RWPE2 (cell line): ENCODE measurements at regions not wholly inside any gene's neighbourhood (a gene's known extent, or its start where the extent isn't known, plus 50 kb on each side); places are given as distances from the start of the nearest gene placed in this dataset.
"Not testable (repeated sequence)": the region's sequence is repeated elsewhere in the genome, so short reads cannot be mapped to it uniquely, and the experiment has no call there.

Source experiments
- ATAC-seq: fragments of 200-7000 bp; cut with Tn5 transposase; 3 replicates; pipeline ENCODE4 v1.9.1; 2021; ENCODE audit warnings: low read depth
- DNase-seq: peaks from one replicate; pipeline ENCODE4 v3.0.0-alpha.2; 2020; ENCODE audit warnings: low spot score
- H3K27ac ChIP-seq: fragments of 450-650 bp; 2 replicates; pipeline ENCODE4 v1.5.1; 2017; ENCODE audit warnings: mild to moderate bottlenecking; ENCODE audit not compliant: poor library complexity, severe bottlenecking
- H3K27me3 ChIP-seq: fragments of 250-450 bp; sonication (Bioruptor Pico); 2 replicates; pipeline ENCODE4 v1.5.1; 2021; ENCODE audit warnings: mild to moderate bottlenecking, moderate library complexity; ENCODE audit not compliant: insufficient read depth, poor library complexity, severe bottlenecking
- H3K36me3 ChIP-seq: fragments of 250-450 bp; sonication (Bioruptor Pico); 2 replicates; pipeline ENCODE4 v1.5.1; 2020; ENCODE audit warnings: low read depth, mild to moderate bottlenecking, moderate library complexity
- H3K4me1 ChIP-seq: fragments of 250-450 bp; sonication (Bioruptor Pico); 2 replicates; pipeline ENCODE4 v1.5.1; 2021; ENCODE audit warnings: mild to moderate bottlenecking, moderate library complexity; ENCODE audit not compliant: insufficient read depth, poor library complexity, severe bottlenecking
- H3K4me3 ChIP-seq: fragments of 250-450 bp; sonication (Bioruptor Pico); 2 replicates; pipeline ENCODE4 v1.5.1; 2021; ENCODE audit warnings: mild to moderate bottlenecking, moderate library complexity; ENCODE audit not compliant: severe bottlenecking
- H3K9me3 ChIP-seq: fragments of 250-450 bp; sonication (Bioruptor Pico); 2 replicates; pipeline ENCODE4 v1.5.1; 2021; ENCODE audit warnings: mild to moderate bottlenecking, moderate library complexity; ENCODE audit not compliant: severe bottlenecking
- CTCF ChIP-seq: fragments of 450-650 bp; IDR thresholded peaks from one replicate; pipeline ENCODE4 v1.5.1; 2017; ENCODE audit warnings: mild to moderate bottlenecking, moderate library complexity; ENCODE audit not compliant: poor library complexity, severe bottlenecking

DNA sequence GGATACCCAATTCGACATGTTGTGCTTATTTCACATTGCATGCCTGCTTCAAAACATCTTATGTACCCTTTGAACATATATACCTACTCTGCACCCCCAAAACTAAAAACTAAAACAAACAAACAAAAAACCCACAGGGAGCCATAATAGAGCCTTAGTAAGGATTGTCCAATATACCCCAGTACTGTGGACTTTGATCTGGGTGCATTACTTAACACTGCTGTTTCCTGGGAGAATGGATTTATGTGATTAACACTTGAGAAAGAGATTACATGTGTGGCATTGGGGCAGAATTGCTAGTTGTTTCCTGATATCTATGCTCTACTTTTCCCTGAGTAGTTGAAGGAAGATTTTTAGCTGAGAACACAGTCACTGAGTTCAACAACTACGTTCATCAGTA is 583.4 kb upstream of the ROBO1 start:
- H3K4me1 ChIP-seq = peaks cover 8% of the 10 kb centered on the region
- H3K27ac ChIP-seq = no peak overlapping the region
- no peak for TF ChIP-seq CTCF
- H3K27me3 ChIP-seq = no peaks in the 10 kb centered on the region
- H3K9me3 ChIP-seq = no peaks in the 10 kb centered on the region
- H3K4me3 ChIP-seq = no peak overlapping the region
- ATAC-seq (no peak), DNase-seq (no peak)
- H3K36me3 ChIP-seq = no peaks in the 10 kb centered on the region

- Histone ChIP-seq H3K9me3 (no peaks in the 10 kb centered on the region), H3K4me1 (peaks cover 8% of the 10 kb centered on the region), H3K36me3 (no peaks in the 10 kb centered on the region), H3K27ac (no peak overlapping the region), H3K27me3 (no peaks in the 10 kb centered on the region), H3K4me3 (no peak overlapping the region)
- no peak for TF ChIP-seq CTCF
- ATAC-seq (no peak), DNase-seq (no peak)
Observed at GRCh38 chr3:80350771-80351170, 583.0 kb upstream of the ROBO1 start.

GRCh38 chr3:80338366-80338765 is 570.6 kb upstream of the ROBO1 start:
- ATAC-seq (no peak), DNase-seq (no peak)
- no peaks in the 10 kb centered on the region for H3K4me1 ChIP-seq
- no peak overlapping the region for H3K27ac ChIP-seq
- H3K4me3 ChIP-seq = no peak overlapping the region
- no peak for TF ChIP-seq CTCF
- no peaks in the 10 kb centered on the region for H3K36me3 ChIP-seq
- H3K9me3 ChIP-seq = no peaks in the 10 kb centered on the region
- no peaks in the 10 kb centered on the region for H3K27me3 ChIP-seq

DNA sequence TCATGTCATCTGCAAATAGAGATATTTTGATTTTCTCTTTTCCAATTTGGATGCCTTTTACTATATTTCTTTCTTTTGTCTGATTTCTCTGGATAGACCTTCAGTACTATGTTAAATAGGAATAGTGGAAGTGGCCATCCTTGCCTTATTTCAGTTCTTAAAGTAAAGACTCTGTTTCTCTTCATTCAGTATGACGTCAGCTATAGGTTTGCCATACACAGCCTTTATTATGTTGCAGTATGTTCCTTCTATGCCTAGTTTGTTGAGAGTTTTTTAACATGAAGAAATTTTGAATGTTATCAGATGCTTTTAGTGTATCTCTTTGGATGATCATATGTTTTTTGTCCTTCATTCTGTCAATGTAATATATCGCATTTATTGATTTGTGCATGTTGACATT is 566.7 kb upstream of the ROBO1 start:
- DNase-seq (no peak), ATAC-seq (no peak)
- no peak for TF ChIP-seq CTCF

GRCh38 chr3:80331494-80332170 is 563.8 kb upstream of the ROBO1 start:
- no peaks in the 10 kb centered on the region for H3K4me1 ChIP-seq
- H3K27ac ChIP-seq = no peak overlapping the region
- ATAC-seq (no peak), DNase-seq (no peak)
- TF ChIP-seq CTCF = no peak
- no peaks in the 10 kb centered on the region for H3K36me3 ChIP-seq
- H3K27me3 ChIP-seq = no peaks in the 10 kb centered on the region
- no peak overlapping the region for H3K4me3 ChIP-seq
- H3K9me3 ChIP-seq = no peaks in the 10 kb centered on the region

More for the DNA sequence above, 566.7 kb upstream of the ROBO1 start:
- no peak overlapping the region for H3K4me3 ChIP-seq
- no peak overlapping the region for H3K27ac ChIP-seq
- no peaks in the 10 kb centered on the region for H3K4me1 ChIP-seq
- H3K36me3 ChIP-seq = no peaks in the 10 kb centered on the region
- H3K9me3 ChIP-seq = no peaks in the 10 kb centered on the region
- H3K27me3 ChIP-seq = no peaks in the 10 kb centered on the region

DNA sequence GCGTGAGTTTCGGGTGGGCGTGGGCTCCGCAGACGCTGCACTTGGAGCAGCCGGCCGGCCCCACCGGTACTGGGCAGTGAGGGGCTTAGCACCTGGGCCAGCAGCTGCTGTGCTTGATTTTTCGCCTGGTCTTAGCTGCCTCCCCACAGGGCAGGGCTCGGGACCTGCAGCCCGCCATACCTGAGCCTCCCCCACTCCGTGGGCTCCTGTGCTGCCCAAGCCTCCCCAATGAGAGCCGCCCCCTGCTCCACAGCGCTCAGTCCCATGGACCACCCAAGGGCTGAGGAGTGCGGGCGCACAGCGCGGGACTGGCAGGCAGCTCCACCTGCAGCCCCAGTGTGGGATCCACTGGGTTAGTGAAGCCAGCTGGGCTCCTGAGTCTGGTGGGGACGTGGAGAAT is 546.7 kb upstream of the ROBO1 start:
- H3K4me1 ChIP-seq, H3K36me3 ChIP-seq, H3K27ac ChIP-seq, H3K27me3 ChIP-seq, H3K9me3 ChIP-seq, ATAC-seq, H3K4me3 ChIP-seq, DNase-seq: not testable (repeated sequence)
